ENCODE measurements at regions not wholly inside any gene's neighbourhood (a gene's known extent, or its start where the extent isn't known, plus 50 kb on each side); places are given as distances from the start of the nearest gene placed in this dataset.

- Histone ChIP-seq H3K4me3 (no peak overlapping the region), H3K27ac (no peak overlapping the region), H3K4me1 (peaks cover 0 to 10% (median under 1%) of the 10 kb centered on the region in 4 donors), H3K27me3 (no peaks in the 10 kb centered on the region), H3K36me3 (no peaks in the 10 kb centered on the region), H3K9me3 (no peaks in the 10 kb centered on the region)
- TF ChIP-seq POLR2A (IDR thresholded peaks at IDR 0.05) (no peak), CTCF (IDR thresholded peaks at IDR 0.05) (no peak), EP300 (IDR thresholded peaks at IDR 0.05) (no peak)
- WGBS, 2 donors: 82 to 86% methylated on average over 9 of the region's 9 CpGs
- DNase-seq (ENCODE audit: low spot score in 2 of 2): no peak
These were observed 198.5 kb upstream of the MTNR1B start for GRCh38 chr11:92770981-92771380.

DNA sequence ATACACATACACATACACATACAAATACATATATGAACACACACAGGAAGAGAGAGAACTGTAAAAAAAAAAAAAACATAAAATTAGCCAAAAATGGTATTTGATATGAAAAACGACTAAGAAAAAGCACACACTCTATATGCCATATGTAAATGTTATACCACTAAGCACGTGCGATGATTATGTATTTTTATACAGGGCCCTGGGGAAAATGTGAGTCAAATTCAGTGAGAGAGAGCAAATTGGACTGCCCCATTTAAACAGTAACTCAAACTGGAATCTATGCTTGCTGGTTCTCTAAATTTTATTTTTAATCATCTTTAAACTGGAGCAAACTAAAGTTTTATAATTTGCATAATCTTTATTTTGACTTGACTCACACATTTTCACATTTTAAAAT, 197.8 kb upstream of the MTNR1B start:
- Histone ChIP-seq H3K27ac (no peak overlapping the region), H3K9me3 (no peaks in the 10 kb centered on the region), H3K36me3 (no peaks in the 10 kb centered on the region), H3K27me3 (no peaks in the 10 kb centered on the region), H3K4me3 (no peak overlapping the region), H3K4me1 (peaks cover 0 to 2% (median 0%) of the 10 kb centered on the region in 4 donors)
- no peak for DNase-seq (ENCODE audit: low spot score in 2 of 2)
- TF ChIP-seq EP300 (IDR thresholded peaks at IDR 0.05): no peak
- TF ChIP-seq POLR2A (IDR thresholded peaks at IDR 0.05): no peak
- WGBS, 2 donors: 75 to 81% methylated on average over 3 of the region's 3 CpGs

- TF ChIP-seq CTCF (IDR thresholded peaks at IDR 0.05): no peak
- no peak for TF ChIP-seq EP300 (IDR thresholded peaks at IDR 0.05)
- TF ChIP-seq POLR2A (IDR thresholded peaks at IDR 0.05): no peak
- no peaks in the 10 kb centered on the region for H3K9me3 ChIP-seq
- no peak overlapping the region for H3K27ac ChIP-seq
- DNase-seq (ENCODE audit: low spot score in 2 of 2): no peak
- 79 to 85% methylated on average over 2 of the region's 2 CpGs for WGBS, 2 donors
- no peaks in the 10 kb centered on the region for H3K4me1 ChIP-seq
- H3K36me3 ChIP-seq: no peaks in the 10 kb centered on the region
- H3K4me3 ChIP-seq: no peak overlapping the region
- no peaks in the 10 kb centered on the region for H3K27me3 ChIP-seq
These were observed 194.3 kb upstream of the MTNR1B start for GRCh38 chr11:92775003-92775676.

- 48 to 77% methylated on average over 2 of the region's 2 CpGs for WGBS, 2 donors
- Histone ChIP-seq H3K9me3 (no peaks in the 10 kb centered on the region), H3K27ac (no peak overlapping the region), H3K4me3 (no peak overlapping the region), H3K36me3 (no peaks in the 10 kb centered on the region), H3K4me1 (no peaks in the 10 kb centered on the region), H3K27me3 (no peaks in the 10 kb centered on the region)
- TF ChIP-seq CTCF (IDR thresholded peaks at IDR 0.05) (no peak), POLR2A (IDR thresholded peaks at IDR 0.05) (no peak), EP300 (IDR thresholded peaks at IDR 0.05) (no peak)
- no peak for DNase-seq (ENCODE audit: low spot score in 2 of 2)
These were observed 192.8 kb upstream of the MTNR1B start for GRCh38 chr11:92776676-92777075.

GRCh38 chr11:92779746-92780145, 189.7 kb upstream of the MTNR1B start:
- no peak for TF ChIP-seq POLR2A (IDR thresholded peaks at IDR 0.05)
- no peak for TF ChIP-seq EP300 (IDR thresholded peaks at IDR 0.05)
- no peak for TF ChIP-seq CTCF (IDR thresholded peaks at IDR 0.05)
- Histone ChIP-seq H3K36me3 (no peaks in the 10 kb centered on the region), H3K4me1 (peaks cover 0 to 9% (median 0%) of the 10 kb centered on the region in 4 donors), H3K9me3 (no peaks in the 10 kb centered on the region), H3K27me3 (no peaks in the 10 kb centered on the region), H3K4me3 (no peak overlapping the region), H3K27ac (no peak overlapping the region)
- no peak for DNase-seq (ENCODE audit: low spot score in 2 of 2)
- 90 to 94% methylated on average over 5 of the region's 5 CpGs for WGBS, 2 donors
